ENCODE measurements at regions not wholly inside any gene's neighbourhood (a gene's known extent, or its start where the extent isn't known, plus 50 kb on each side); places are given as distances from the start of the nearest gene placed in this dataset.

- TF ChIP-seq, protein P1, sequence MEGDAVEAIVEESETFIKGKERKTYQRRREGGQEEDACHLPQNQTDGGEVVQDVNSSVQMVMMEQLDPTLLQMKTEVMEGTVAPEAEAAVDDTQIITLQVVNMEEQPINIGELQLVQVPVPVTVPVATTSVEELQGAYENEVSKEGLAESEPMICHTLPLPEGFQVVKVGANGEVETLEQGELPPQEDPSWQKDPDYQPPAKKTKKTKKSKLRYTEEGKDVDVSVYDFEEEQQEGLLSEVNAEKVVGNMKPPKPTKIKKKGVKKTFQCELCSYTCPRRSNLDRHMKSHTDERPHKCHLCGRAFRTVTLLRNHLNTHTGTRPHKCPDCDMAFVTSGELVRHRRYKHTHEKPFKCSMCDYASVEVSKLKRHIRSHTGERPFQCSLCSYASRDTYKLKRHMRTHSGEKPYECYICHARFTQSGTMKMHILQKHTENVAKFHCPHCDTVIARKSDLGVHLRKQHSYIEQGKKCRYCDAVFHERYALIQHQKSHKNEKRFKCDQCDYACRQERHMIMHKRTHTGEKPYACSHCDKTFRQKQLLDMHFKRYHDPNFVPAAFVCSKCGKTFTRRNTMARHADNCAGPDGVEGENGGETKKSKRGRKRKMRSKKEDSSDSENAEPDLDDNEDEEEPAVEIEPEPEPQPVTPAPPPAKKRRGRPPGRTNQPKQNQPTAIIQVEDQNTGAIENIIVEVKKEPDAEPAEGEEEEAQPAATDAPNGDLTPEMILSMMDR (conservative IDR thresholded peaks at IDR 0.05): no peak
- no peak overlapping the region for H3K27ac ChIP-seq
Measured at GRCh38 chr10:120300513-120300912, 156.5 kb upstream of the PLPP4 start.

- H3K27ac ChIP-seq: no peak overlapping the region
- TF ChIP-seq, protein P1 (conservative IDR thresholded peaks at IDR 0.05): no peak
Measured at GRCh38 chr10:120308589-120308988, 148.4 kb upstream of the PLPP4 start.

GRCh38 chr10:120313715-120314114 lies 143.3 kb upstream of the PLPP4 start:
- TF ChIP-seq, protein P1 (conservative IDR thresholded peaks at IDR 0.05): no peak
- H3K27ac ChIP-seq: no peak overlapping the region

- H3K27ac ChIP-seq: no peak overlapping the region
- TF ChIP-seq, protein P1 (conservative IDR thresholded peaks at IDR 0.05): no peak
Measured at GRCh38 chr10:120314442-120314841, 142.6 kb upstream of the PLPP4 start.

DNA sequence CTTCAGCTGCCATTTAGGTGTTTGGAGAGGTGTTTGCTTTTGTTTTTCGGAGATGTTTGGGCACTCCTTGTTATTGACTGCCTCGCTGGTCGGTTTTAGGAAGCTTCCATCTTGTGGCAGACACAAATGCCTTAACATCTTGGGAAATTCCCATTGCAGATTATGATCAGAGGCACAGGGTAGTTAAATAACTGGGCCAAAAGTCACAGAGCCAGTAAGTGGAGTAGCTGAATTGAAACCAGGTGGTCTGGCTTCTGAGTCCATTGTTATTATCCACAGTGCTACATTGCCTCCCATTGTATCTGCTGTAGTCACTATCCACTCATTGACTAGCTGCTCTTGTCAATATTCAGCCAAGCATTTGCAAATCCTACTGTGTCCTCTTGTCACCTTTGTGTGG lies 138.2 kb upstream of the PLPP4 start:
- no peak overlapping the region for H3K27ac ChIP-seq
- TF ChIP-seq, protein P1 (conservative IDR thresholded peaks at IDR 0.05): no peak

- TF ChIP-seq, protein P1 (conservative IDR thresholded peaks at IDR 0.05): no peak
- H3K27ac ChIP-seq: no peak overlapping the region
Measured at GRCh38 chr10:120327675-120328074, 129.4 kb upstream of the PLPP4 start.

GRCh38 chr10:120328647-120329046 lies 128.4 kb upstream of the PLPP4 start:
- no peak overlapping the region for H3K27ac ChIP-seq
- TF ChIP-seq, protein P1 (conservative IDR thresholded peaks at IDR 0.05): no peak

- H3K27ac ChIP-seq: no peak overlapping the region
- TF ChIP-seq, protein P1 (conservative IDR thresholded peaks at IDR 0.05): no peak
Measured at GRCh38 chr10:120335553-120335952, 121.5 kb upstream of the PLPP4 start.
